BE2C (cell line): ENCODE measurements at regions not wholly inside any gene's neighbourhood (a gene's known extent, or its start where the extent isn't known, plus 50 kb on each side); places are given as distances from the start of the nearest gene placed in this dataset.

Experiments
- DNase-seq: peaks from one replicate; pipeline ENCODE4 v3.0.0-alpha.2; 2020
- H3K27me3 ChIP-seq: fragments of 250-450 bp; sonication (Bioruptor Pico); 2 replicates; pipeline ENCODE4 v1.5.1; 2020; ENCODE audit warnings: mild to moderate bottlenecking
- H3K36me3 ChIP-seq: fragments of 250-450 bp; sonication (Bioruptor Pico); 2 replicates; pipeline ENCODE4 v1.5.1; 2020; ENCODE audit warnings: mild to moderate bottlenecking
- H3K4me1 ChIP-seq: fragments of 250-450 bp; sonication (Bioruptor Pico); 2 replicates; pipeline ENCODE4 v1.5.1; 2020
- H3K4me3 ChIP-seq: 2 replicates; pipeline ENCODE4 v1.5.1; 2011; ENCODE audit warnings: low read depth, low read length
- H3K9me3 ChIP-seq: fragments of 250-450 bp; sonication (Bioruptor Pico); 2 replicates; pipeline ENCODE4 v1.5.1; 2020
- CTCF ChIP-seq: IDR thresholded peaks from 2 replicates; pipeline ENCODE4 v1.5.1; 2012; ENCODE audit warnings: mild to moderate bottlenecking, low read depth, low read length

- Histone ChIP-seq H3K27me3 (no peaks in the 10 kb centered on the region), H3K36me3 (no peaks in the 10 kb centered on the region), H3K9me3 (no peaks in the 10 kb centered on the region), H3K4me3 (no peak overlapping the region), H3K4me1 (no peaks in the 10 kb centered on the region)
- DNase-seq: no peak
- TF ChIP-seq CTCF: no peak
Observed at GRCh38 chrX:8278557-8278956, 107.5 kb upstream of the VCX2 start.

- DNase-seq: no peak
- no peak overlapping the region for H3K4me3 ChIP-seq
- TF ChIP-seq CTCF: no peak
- no peaks in the 10 kb centered on the region for H3K27me3 ChIP-seq
- H3K36me3 ChIP-seq: no peaks in the 10 kb centered on the region
- no peaks in the 10 kb centered on the region for H3K4me1 ChIP-seq
- no peaks in the 10 kb centered on the region for H3K9me3 ChIP-seq
Observed at GRCh38 chrX:8279323-8279722, 108.3 kb upstream of the VCX2 start.

- Histone ChIP-seq H3K9me3 (no peaks in the 10 kb centered on the region), H3K4me1 (no peaks in the 10 kb centered on the region), H3K27me3 (no peaks in the 10 kb centered on the region), H3K36me3 (no peaks in the 10 kb centered on the region), H3K4me3 (no peak overlapping the region)
- DNase-seq: no peak
- no peak for TF ChIP-seq CTCF
Observed at GRCh38 chrX:8284131-8284530, 113.1 kb upstream of the VCX2 start.

DNA sequence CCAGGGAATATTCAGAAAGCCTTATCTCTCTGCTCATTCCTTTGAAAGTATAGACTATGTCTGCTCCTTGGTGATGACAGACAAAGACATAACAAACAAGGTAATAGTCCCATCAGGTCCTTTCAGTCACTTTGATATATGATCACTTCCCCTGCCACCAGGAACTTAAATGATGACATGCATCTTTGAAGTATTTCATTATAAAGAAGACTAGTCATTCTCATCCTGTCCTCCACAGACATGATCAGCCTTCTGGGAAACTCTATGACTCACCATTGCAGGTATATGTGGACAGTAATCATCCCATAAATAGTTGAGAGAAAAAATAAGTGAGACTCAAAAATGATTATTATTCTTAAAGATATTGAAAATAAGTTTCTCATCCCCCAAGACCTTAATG is 117.5 kb upstream of the VCX2 start:
- no peaks in the 10 kb centered on the region for H3K4me1 ChIP-seq
- TF ChIP-seq CTCF: no peak
- H3K9me3 ChIP-seq: no peaks in the 10 kb centered on the region
- H3K4me3 ChIP-seq: no peak overlapping the region
- no peak for DNase-seq
- no peaks in the 10 kb centered on the region for H3K36me3 ChIP-seq
- no peaks in the 10 kb centered on the region for H3K27me3 ChIP-seq

- Histone ChIP-seq H3K4me3 (no peak overlapping the region), H3K9me3 (no peaks in the 10 kb centered on the region), H3K27me3 (no peaks in the 10 kb centered on the region), H3K4me1 (no peaks in the 10 kb centered on the region), H3K36me3 (no peaks in the 10 kb centered on the region)
- DNase-seq: no peak
- TF ChIP-seq CTCF: no peak
Observed at GRCh38 chrX:8289523-8289922, 118.5 kb upstream of the VCX2 start.

DNA sequence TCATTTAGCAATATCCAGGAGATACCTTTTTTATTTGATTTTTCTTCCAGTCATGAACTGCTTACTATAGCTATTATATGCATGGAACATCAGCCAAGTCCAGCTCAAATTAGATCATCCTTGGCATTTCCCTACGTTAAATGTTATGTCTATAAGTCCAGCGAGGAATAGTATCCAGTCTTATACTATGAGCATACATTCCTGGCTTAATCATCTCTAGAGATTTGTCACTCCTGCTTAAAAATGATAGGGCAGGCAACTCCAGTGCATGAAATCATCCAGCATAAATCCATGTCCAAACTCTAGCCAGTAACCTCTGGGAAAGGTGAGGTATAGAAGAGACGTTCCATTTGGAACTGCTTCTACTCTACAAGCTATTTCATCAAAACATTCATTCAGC is 126.7 kb upstream of the VCX2 start:
- DNase-seq: no peak
- no peaks in the 10 kb centered on the region for H3K36me3 ChIP-seq
- no peaks in the 10 kb centered on the region for H3K4me1 ChIP-seq
- no peak for TF ChIP-seq CTCF
- H3K4me3 ChIP-seq: no peak overlapping the region
- no peaks in the 10 kb centered on the region for H3K9me3 ChIP-seq
- H3K27me3 ChIP-seq: no peaks in the 10 kb centered on the region
